WERI-Rb-1 (cell line): ENCODE measurements at regions not wholly inside any gene's neighbourhood (a gene's known extent, or its start where the extent isn't known, plus 50 kb on each side); places are given as distances from the start of the nearest gene placed in this dataset.

ENCODE experiments used
- DNase-seq: peaks from one replicate; pipeline ENCODE4 v3.0.0-alpha.2; 2020
- H3K27ac ChIP-seq: fragments of 250-450 bp; sonication (Bioruptor Pico); 2 replicates; pipeline ENCODE4 v1.5.1; 2020; ENCODE audit warnings: mild to moderate bottlenecking, moderate library complexity
- H3K27me3 ChIP-seq: fragments of 250-450 bp; sonication (Bioruptor Pico); 2 replicates; pipeline ENCODE4 v1.5.1; 2021; ENCODE audit warnings: mild to moderate bottlenecking, low read depth, moderate library complexity; ENCODE audit not compliant: insufficient read depth, severe bottlenecking
- H3K36me3 ChIP-seq: fragments of 250-450 bp; sonication (Bioruptor Pico); 2 replicates; pipeline ENCODE4 v1.5.1; 2020; ENCODE audit warnings: mild to moderate bottlenecking, moderate library complexity
- H3K4me3 ChIP-seq: 2 replicates; pipeline ENCODE4 v1.5.1; 2011; ENCODE audit warnings: low read depth, mild to moderate bottlenecking, control low read depth, low read length
- H3K9me3 ChIP-seq: fragments of 250-450 bp; sonication (Bioruptor Pico); 2 replicates; pipeline ENCODE4 v1.5.1; 2021; ENCODE audit warnings: mild to moderate bottlenecking, moderate library complexity; ENCODE audit not compliant: severe bottlenecking
- CTCF ChIP-seq: IDR thresholded peaks from 2 replicates; pipeline ENCODE4 v1.5.1; 2011; ENCODE audit warnings: low read depth, mild to moderate bottlenecking, control low read depth, inconsistent platforms, low read length

GRCh38 chr9:89863141-89863540 is 258.3 kb downstream of the GADD45G start:
- H3K9me3 ChIP-seq = no peaks in the 10 kb centered on the region
- TF ChIP-seq CTCF = no peak
- no peak overlapping the region for H3K4me3 ChIP-seq
- no peaks in the 10 kb centered on the region for H3K27me3 ChIP-seq
- H3K36me3 ChIP-seq = no peaks in the 10 kb centered on the region
- no peak overlapping the region for H3K27ac ChIP-seq
- no peak for DNase-seq

- no peak for TF ChIP-seq CTCF
- H3K9me3 ChIP-seq = no peaks in the 10 kb centered on the region
- H3K27ac ChIP-seq = no peak overlapping the region
- no peaks in the 10 kb centered on the region for H3K27me3 ChIP-seq
- no peak overlapping the region for H3K4me3 ChIP-seq
- no peak for DNase-seq
- H3K36me3 ChIP-seq = no peaks in the 10 kb centered on the region
Measured at GRCh38 chr9:89863837-89864236, 259.0 kb downstream of the GADD45G start.

- no peak for TF ChIP-seq CTCF
- Histone ChIP-seq H3K27me3 (no peaks in the 10 kb centered on the region), H3K36me3 (no peaks in the 10 kb centered on the region), H3K9me3 (no peaks in the 10 kb centered on the region), H3K27ac (no peak overlapping the region), H3K4me3 (no peak overlapping the region)
- no peak for DNase-seq
Measured at GRCh38 chr9:89864257-89864656, 259.4 kb downstream of the GADD45G start.

GRCh38 chr9:89864731-89865130 is 259.9 kb downstream of the GADD45G start:
- DNase-seq = no peak
- H3K36me3 ChIP-seq = no peaks in the 10 kb centered on the region
- H3K27me3 ChIP-seq = no peaks in the 10 kb centered on the region
- H3K9me3 ChIP-seq = no peaks in the 10 kb centered on the region
- no peak overlapping the region for H3K27ac ChIP-seq
- H3K4me3 ChIP-seq = no peak overlapping the region
- TF ChIP-seq CTCF = no peak

- H3K9me3 ChIP-seq = no peaks in the 10 kb centered on the region
- no peak for TF ChIP-seq CTCF
- no peak for DNase-seq
- H3K36me3 ChIP-seq = no peaks in the 10 kb centered on the region
- no peaks in the 10 kb centered on the region for H3K27me3 ChIP-seq
- H3K27ac ChIP-seq = no peak overlapping the region
- H3K4me3 ChIP-seq = no peak overlapping the region
Measured at GRCh38 chr9:89865357-89865756, 260.5 kb downstream of the GADD45G start.

- DNase-seq = no peak
- no peak overlapping the region for H3K4me3 ChIP-seq
- TF ChIP-seq CTCF = no peak
Measured at GRCh38 chr9:89865981-89866380, 261.2 kb downstream of the GADD45G start.

More at GRCh38 chr9:89865981-89866380, 261.2 kb downstream of the GADD45G start:
- H3K27ac ChIP-seq = no peak overlapping the region
- no peaks in the 10 kb centered on the region for H3K9me3 ChIP-seq
- no peaks in the 10 kb centered on the region for H3K27me3 ChIP-seq
- H3K36me3 ChIP-seq = no peaks in the 10 kb centered on the region
